Activated CD4-positive, alpha-beta T cell treated with anti-CD3 and anti-CD28 coated beads, Interleukin-2, amount 50 U/mL, for 24 hours (primary cell): ENCODE measurements at regions not wholly inside any gene's neighbourhood (a gene's known extent, or its start where the extent isn't known, plus 50 kb on each side); places are given as distances from the start of the nearest gene placed in this dataset.
A peak's percentile ranks its signal among the peaks of the same experiment; 100 is the strongest.

ENCODE experiments used
- DNase-seq, 2 donors: peaks; one replicate each; pipeline ENCODE4 v3.0.0-alpha.2; 2020; ENCODE audit warnings: low read depth in 1 of 2, low spot score in 1 of 2

DNA sequence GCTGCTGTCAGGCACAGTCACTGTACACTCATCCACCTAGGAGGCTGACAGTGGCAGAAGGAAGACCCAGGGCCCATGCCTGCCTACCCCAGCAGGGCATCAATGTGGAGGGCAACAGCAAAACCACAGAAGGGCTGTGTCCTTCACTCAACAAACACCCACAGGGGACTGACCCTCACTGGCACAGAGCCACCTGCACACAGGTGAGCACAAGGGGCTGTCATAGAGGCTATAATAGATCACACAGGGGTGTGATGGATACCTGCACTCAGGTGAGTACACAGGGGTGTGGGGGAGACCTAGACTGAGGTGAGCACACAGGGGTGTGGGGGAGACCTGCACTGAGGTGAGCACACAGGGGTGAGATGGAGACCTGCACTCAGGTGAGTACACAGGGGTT is 132.8 kb upstream of the TCERG1L start:
- no peak for DNase-seq

DNA sequence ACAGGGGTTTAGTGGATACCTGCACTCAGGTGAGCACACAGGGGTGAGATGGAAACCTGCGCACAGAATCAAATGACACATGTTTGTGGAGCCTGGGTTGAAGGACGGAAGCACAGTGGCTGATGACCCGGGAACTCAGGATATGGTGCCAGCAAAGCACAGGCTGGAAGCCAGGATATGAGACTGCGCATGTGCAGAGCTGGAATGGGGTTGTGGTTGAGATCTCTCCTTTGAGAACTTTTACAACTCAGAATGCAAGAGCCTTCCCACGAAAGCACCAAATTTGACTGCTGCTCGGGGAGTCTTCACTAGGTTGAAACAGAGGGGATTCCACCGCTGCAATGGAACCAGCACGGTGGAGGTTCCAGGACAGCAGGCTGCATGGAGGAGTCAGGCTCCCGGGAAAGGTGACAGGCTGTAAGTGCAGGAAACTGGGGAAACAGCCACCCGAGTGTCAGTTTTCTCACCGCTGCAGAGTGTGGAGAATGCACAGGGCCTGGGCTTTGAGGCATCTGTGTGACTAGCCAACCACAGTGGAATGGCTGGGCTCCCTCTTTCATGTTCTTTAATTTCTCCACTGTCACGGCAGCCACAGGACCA is 133.4 kb upstream of the TCERG1L start:
- DNase-seq, result no peak

DNA sequence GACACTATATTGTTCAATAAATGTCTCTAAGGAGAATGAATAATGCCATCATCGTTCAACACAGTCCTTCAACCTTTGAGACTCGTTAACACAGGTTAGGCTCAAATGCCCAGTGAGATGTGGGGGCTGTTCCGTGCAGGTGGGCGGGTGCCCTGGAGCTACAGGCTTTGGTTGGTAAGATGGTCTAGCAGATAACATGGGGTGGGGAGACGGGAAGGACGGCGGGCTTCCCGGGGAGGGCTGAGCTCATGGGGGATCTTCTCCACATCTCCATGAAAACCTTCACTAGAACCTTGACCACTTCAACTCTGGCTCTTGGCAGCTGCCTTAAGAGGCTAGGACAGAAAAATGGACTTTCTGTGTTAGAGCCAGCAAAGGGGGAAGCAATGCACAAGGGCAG is 134.1 kb upstream of the TCERG1L start:
- DNase-seq, result no peak

DNA sequence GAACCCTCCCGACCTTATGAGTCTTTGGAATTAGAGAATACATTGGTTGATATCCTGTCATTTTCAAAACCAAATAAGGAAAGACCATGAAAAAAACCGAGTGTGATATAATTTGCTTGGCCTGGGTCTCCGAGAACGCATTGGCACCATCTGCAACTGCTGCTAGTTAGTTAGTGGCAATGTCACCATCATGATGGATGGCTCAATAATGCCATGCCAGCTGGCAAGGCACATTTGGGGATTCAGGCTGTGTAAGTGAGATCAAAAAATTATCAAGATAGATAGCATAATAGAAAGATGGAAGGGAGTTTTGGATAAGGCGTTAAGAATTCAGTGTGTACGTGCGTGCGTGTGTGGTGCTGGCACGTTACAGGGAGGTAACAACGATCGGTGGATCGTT is 134.7 kb upstream of the TCERG1L start:
- no peak for DNase-seq

DNA sequence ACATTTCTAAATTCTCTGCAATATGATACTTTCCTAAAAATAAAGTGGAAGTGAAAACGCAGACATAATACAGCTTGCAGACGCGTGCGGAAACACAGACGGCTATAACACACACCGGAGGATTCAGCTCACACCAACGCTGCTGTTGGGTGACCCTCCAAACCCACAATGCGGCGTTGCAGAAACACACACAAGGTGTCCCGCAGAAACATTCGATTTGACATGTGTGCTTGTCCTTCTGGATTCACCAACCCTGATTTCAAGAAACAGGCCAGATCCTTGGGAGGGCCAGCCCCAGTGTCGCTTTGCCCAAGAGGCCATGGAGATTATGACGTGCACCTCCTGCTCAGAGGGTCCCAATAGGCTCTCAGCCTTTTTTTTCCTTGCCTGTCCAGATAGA is 136.7 kb upstream of the TCERG1L start:
- no peak for DNase-seq

DNA sequence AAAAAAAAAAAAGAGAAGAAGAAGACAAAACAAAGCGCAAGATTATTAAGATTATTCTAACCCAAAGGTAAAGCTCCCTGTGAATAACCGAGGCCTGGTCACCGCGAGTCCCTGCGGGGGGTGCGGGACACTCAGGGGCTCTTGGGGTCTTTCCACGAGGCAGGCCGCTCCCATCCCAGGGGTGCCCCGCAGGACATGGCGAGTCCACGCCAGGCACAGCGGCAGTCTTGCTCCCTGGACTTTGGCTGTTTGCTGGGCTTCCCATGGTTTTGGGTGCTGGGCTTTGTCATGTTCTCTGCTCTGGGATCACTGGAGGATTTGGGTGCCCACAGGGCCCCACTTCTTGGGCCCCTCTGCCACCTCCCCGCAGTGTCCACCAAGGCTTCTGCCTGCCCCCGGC is 137.4 kb upstream of the TCERG1L start:
- no peak for DNase-seq

DNA sequence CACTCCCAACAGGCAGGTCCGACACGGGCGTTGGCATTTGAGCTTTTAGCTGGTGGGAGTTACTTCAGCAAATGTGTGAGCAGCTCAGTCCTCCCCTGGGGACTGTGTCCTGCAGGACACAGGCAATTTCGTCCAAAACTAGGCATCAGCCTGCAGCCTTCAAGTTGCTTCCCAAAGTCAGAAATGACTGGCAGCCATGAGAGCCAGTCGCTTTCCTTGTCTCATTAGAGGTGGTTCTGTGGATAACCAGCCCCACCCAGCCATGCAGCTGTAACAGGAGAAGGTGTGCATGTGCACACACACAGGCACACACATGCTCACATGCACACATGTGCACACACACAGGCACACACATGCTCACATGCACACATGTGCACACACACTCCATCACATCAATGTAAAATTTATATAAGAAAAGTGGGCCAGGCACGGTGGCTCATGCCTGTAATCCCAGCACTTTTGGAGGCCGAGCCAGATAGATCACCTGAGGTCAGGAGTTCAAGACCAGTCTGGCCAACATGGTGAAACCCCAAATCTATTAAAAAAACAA is 138.8 kb upstream of the TCERG1L start:
- DNase-seq, result no peak

DNA sequence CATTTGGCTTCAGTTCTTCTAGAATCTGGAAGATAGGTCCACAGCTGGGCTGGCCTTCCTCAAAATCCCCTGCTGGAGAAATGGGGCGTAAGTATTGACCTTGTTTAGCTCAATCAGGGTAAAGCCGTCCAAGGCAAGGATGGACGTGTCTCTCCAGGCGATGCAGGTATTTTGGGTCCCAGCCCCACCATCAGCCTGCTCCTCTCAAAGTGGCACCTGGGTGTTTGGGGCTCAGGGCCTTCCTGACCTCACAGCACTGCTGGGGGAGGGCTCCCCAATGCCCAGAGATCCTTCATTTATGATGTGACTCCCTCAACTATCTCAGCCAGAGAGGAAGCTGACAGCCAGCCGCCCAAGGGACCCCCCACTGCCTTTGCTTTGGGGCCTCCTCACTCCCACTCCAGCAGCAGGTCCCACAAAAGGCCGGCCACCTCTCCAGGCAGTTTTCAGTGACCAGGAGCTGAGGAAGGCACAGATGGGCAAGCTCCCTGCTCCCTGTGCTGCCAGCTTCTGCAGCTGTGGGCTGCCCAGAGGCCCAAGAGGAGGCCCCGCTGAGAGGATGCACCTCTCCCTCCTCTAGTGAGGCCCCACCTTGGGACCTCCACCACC is 140.0 kb upstream of the TCERG1L start:
- DNase-seq, result no peak

DNA sequence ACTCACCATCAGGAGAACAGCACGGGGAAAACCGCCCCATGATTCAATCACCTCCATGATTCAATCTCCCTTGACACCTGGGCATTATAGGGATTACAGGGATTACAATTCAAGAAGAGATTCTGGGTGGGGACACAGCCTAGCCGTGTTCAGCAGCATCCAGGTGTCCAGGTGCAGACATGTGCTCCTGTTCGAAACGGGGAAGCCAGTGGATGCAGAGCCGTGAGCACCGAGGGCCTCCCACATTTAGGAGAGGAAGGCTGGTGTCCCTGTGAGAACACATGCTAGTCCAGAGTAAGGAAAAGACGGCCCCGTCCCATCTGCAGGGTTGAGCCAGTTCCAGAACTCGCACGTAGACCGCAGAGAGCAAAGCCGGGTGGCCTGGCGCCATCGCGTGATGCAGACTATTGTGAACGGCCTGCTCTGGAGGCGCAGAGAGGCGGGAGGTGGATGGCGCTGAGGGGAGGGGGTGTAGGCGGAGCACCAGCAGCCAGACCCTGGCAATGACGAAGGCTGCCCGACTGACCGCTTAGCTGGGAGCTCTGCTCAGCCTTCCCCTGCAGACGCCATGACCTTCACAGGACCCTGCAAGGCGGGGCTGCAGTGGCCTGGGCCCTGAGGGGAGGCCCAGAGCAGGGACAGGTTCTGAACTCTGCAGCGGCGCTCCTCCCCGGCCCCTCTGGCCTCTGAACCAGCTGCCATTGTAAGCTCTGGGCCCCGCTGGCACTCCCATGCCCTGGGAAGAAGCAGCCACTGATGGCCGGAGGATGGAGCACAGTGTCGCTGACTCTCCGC is 141.6 kb upstream of the TCERG1L start:
- no peak for DNase-seq

DNA sequence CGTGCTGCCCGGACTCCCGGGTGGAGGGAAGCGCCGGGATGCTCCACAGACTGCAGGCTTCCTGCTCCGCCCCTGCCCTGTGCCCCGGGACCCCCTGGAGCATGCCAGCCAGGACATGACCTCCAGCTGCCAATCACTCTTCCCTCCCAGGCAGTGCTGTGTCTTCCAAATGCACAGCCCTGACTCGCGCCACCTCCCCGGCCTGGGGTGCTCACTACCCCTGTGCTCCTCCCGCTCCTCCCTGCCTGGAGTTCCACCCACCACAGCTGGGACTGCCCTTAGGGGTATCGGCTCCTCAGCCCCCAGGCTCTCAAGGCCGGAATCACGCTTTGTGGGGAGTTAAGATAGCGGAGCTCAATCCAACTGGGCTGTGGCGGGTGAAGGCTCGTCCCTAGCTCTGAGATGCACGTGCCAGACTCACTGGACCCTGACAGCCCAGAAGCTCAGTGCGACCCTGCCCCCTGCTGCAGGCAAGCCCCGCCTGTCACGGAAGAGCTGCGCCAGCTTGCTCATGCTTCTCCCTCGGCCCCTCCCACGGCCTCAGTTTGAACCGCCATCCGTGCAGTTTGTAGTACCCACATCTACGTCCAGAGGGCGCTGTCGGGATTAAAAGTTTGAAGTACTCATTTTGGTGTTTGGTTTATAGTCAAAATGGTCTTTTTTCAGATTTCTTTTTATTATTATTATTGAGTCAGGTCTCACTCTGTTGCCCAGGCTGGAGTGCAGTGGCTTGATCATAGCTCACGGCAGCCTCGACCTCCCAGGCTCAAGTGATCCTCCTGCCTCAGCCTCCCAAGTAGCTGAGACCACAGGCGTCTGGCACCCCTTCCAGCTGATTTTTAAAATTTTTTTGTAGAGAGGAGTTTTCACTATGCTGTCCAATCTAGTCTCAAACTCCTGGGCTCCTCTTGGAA is 142.5 kb upstream of the TCERG1L start:
- DNase-seq, result peak; percentile 52 to 69

DNA sequence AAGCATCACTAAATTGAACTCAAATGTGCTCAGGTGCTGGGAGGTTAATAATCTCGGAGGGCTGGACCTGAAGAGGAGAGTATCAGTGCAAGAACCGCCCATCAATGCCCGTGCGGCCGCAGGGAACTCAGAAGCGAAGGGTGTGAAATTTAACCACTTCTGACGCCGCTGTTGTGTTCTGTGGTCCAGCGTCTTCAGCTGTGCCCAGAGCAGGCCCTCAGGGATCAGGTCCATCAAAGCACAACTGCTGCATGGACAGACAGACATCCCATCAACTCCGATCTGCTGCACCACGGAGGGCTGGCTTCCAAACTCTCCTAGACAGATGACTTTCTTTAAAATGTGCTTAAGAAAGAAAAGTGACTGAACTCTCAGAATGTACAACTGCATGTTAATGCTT is 144.9 kb upstream of the TCERG1L start:
- no peak for DNase-seq

DNA sequence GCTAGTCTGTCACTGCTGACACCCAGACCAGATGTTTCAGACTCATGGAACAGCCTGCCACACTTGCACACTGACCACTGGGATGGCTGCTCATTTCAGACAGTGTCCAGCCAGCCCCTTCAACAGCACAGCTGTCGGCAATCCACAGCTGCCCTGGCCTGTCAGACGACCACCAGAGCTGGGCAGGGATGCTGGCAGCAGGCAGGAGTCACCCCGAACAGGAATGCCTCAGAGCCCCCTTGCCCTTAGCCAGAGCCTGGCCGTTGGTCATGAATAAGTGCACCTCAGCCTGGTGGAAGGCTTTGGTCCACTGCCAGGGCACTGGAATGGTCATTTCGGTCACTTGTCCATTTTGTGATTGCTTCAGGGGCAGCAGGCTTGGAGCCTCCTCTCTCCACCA is 149.6 kb upstream of the TCERG1L start:
- no peak for DNase-seq

DNA sequence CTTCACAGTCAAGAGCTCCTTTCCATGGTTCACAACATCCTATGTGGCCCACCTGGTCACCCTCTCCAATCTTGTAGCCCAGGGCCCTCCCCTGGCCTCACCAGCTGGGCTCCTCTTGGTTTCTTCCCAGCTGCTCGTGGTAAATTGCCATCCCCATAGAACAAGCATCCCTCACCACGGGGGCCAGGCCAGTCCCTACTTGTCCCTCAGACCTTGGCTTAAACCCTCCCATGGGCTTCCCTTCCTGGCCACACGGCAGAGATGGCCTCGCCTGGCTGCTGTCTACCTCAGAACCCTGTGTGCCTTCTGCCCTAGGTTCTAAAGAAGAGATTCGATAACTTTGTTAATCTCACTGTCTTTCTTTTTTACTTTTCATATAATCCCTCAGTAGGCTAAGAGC is 153.3 kb upstream of the TCERG1L start:
- no peak for DNase-seq

DNA sequence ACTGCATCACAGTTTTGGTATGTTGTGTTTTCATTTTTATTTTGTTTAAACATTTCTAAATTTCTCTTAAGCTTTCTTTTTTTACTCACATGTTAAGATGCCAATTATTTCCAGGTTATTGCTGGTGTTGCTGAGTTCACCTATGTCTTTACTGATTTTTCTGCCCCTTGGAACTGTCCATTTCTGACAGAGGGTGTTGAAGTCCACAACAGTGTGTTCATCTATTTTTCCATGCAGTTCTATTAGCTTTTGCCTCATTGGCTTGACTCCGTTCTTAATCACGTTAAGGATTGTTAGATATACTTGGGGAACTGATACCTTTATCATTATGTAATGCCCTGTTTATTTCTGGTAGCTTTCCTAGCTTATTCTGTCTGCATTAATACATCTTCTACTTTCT is 158.0 kb upstream of the TCERG1L start:
- DNase-seq, result no peak

DNA sequence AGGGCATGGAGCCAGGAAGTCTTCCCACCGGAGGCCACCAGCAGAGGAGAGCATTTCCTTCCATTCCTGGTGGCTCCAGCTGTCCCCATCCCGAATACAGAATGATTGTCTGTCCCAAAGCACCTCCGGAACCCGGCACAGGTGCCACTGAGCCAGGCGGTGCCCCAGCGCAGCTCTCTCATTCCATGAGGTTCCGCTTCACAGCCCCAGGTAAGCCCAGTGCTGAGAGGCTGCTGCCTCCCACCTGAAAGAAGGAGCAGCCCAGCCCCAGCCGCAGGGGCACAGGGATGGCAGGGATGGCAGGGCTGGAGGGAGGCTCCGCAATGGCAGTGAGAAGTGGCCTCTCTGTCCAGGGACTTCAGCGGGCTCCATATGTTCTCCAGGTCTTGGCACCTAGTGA is 162.1 kb upstream of the TCERG1L start:
- DNase-seq, result no peak

DNA sequence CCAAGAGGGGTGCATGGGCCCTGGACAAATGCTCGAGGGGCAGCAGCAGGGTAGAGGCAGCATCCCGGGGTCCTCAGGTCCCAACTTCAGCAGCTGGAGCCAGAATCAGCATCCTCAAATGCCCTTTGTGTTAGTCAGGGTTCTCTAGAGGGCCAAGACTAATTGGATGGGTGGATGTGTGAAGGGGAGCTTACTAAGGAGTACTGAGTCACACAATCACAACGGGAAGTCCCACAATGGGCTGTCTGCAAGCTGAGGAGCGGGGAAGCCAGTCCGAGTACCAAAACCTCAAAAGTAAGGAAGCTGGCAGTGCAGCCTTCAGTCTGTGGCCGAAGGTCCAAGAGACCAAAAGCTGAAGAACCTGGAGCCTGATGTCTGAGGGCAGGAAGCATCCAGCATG is 162.9 kb upstream of the TCERG1L start:
- DNase-seq, result no peak

DNA sequence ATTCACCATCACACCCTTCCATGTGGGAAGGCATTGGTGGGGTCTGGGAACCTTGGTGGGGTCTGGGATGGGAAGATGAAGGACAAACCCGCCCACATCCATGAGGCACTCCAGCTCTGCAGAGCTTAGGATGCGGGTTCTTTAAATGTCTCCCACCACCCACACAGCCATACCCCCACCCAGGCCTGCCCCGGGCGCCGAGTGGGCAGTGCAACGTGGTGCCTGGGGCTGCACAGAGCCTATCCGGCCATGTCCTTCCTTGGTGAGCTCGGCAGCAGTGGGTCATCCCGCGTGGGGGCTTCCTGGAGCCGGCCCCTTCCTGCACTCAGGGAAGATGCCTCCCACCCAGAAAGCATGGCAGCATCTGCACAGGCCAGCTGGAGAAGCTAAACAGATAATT is 163.5 kb upstream of the TCERG1L start:
- no peak for DNase-seq

DNA sequence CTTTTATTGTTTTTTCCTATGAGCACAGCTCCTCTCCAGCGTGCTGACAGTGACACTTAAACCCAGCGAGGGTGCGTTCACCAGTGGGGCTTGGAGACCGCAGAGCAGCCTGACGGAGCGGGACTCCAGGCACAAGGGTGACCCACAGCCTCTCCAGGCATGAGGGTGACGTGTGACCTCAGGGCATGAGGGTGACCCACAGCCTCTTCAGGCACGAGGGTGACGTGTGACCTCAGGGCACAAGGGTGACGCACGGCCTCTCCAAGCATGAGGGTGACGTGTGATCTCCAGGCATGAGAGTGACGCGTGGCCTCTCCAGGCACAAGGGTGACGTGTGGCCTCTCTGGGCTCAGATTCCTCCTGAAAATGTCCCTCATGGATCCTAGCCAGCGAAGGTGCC is 164.3 kb upstream of the TCERG1L start:
- no peak for DNase-seq

DNA sequence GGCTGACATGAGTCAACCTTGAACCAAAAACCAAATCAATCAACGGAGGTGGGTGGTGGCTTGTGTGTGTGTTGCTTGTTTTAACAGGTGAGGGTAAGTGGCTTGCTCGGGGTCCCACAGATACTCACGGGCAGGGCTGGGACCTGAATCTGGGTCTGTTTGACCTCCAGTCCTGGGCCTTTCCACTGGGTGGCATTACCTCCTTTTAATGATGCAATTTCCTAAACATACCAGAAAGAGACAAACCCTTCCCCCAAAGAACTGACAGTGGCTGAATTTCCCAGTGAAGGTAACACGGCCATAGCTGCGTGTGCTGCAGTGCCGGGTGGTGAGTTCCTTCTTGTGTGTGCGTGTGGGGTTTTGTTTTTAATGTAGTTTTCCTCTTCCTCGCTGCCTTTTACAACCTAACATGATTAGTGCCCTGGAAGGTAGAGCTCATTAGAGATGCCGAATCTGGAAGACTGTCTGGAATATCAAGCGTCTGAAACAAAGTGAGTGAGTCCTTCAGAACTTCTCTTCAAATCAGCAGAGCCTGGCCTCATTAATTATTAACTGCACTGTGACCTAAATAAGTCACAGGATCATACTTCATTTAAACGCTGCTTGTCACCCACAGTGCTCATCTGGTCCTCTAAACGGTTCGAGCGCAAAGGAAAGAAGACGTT is 166.1 kb upstream of the TCERG1L start:
- DNase-seq, result no peak

DNA sequence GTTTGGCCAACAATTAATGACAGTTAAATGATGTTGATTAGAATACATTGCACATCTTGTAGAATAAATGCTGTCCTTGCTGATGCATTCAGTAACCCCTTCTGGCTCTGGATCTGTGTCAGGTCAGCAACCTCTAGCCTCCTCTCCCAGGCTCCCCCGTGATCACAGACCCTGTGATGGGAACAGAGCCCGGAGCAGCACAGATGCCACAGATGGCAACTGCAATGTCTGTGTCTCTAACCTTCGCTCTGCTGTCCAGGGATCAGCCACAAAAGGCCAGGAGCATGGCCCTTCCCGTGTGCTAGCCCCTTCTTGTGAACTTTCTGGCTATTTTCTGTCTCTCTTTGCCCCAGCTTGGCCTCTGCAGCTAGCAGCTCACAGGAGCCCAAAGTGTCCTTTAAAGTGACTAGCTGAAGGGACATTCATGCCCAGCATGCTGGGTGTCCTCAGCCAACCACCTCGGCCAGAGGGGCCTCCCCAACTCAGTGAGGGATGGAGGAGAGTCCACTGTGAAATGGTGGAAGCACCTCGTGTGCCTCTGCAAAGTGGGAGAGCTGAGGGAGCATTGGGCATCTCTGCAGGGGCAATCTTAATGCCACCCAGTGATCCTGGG is 167.0 kb upstream of the TCERG1L start:
- DNase-seq, result no peak
